Muscle of leg (tissue), 3 donors: ENCODE measurements at regions not wholly inside any gene's neighbourhood (a gene's known extent, or its start where the extent isn't known, plus 50 kb on each side); places are given as distances from the start of the nearest gene placed in this dataset.

Source experiments
- DNase-seq: peaks from one replicate; pipeline ENCODE4 v3.0.0; 2013
- H3K27ac ChIP-seq: one replicate; pipeline ENCODE4 v1.5.1; 2013; ENCODE audit warnings: mild to moderate bottlenecking, low read length, control low read depth
- H3K27me3 ChIP-seq: one replicate; pipeline ENCODE4 v1.6.1; 2013; ENCODE audit warnings: low read length; ENCODE audit not compliant: control insufficient read depth, insufficient read depth
- H3K36me3 ChIP-seq: one replicate; pipeline ENCODE4 v1.6.1; 2013; ENCODE audit warnings: low read length; ENCODE audit not compliant: control insufficient read depth, insufficient read depth
- H3K4me1 ChIP-seq: one replicate; pipeline ENCODE4 v1.6.1; 2013; ENCODE audit warnings: low read length; ENCODE audit not compliant: control insufficient read depth, insufficient read depth
- H3K4me3 ChIP-seq: one replicate; pipeline ENCODE4 v1.5.1; 2013; ENCODE audit warnings: low read length, control low read depth
- H3K9me3 ChIP-seq: replicated peaks from 2 replicates; pipeline ENCODE4 v1.6.1; 2013; ENCODE audit warnings: low read depth, low read length; ENCODE audit not compliant: control insufficient read depth
- WGBS: methylation state at CpG from one replicate; pipeline ENCODE4 v1.1.5; 2013; ENCODE audit warnings: missing lambda C conversion rate; ENCODE audit not compliant: insufficient coverage; 5-methylcytosine and 5-hydroxymethylcytosine counted together

DNA sequence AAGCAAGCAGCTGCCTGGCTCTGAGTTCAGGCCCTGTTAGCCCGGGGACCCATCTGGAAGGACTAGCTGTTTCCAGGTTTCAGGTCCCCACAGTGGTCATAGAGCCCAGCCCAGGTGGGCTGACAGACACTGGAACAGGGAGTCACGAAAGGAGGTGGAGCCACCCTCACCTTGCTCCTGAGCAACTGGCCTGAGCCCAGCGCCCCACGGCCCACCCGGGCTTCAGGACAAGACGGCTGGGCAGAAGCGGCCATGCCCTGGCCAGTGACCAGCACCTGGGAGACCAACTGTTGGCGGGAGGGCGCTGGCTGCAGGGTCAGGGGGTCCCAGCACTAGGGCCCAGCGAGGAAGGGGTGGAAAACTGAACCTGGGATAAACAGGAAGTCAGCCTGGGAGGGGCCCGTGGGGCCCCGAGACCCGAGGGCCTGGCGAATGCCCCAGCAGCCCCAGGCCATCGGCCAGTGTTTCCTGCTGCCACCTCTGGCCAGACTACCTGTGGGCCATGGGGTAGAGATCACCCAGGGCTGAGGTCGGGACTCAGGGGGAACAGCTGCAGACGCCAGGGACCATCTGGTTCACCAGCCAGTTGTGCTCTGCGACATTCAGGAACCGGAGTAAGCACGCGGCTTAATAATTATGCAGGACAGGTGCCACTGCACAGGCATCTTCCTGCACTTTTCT, 282.1 kb upstream of the PPP2R2D start:
- Histone ChIP-seq H3K9me3 (no peaks in the 10 kb centered on the region), H3K4me3 (no peak overlapping the region), H3K4me1 (no peaks in the 10 kb centered on the region), H3K27ac (no peak overlapping the region), H3K36me3 (no peaks in the 10 kb centered on the region), H3K27me3 (peaks cover 1% of the 10 kb centered on the region)
- DNase-seq = no peak
- 52% methylated on average over 21 of the region's 21 CpGs for WGBS

DNA sequence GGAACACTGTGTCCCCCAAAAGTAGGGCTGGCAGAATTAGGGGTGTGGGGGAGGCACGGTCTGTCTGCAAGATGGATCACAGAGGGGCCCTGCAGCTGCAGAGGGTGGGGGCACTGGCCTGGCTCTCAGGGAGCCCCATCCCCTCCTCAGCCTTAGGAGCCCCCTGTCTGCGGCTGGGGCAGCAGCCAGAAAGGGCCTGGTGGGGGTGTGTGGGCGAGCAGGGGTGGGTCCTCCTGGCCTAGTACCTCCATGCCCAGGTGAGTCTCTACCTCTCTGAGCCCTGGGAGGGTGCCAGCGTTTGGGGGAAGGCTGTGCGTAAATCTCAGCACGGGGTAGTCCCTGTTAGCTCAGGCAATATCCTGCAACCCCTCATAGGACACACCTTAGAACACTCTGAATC, 280.5 kb upstream of the PPP2R2D start:
- no peaks in the 10 kb centered on the region for H3K4me1 ChIP-seq
- no peak overlapping the region for H3K27ac ChIP-seq
- DNase-seq = no peak
- H3K4me3 ChIP-seq = no peak overlapping the region
- WGBS = 100% methylated on average over 2 of the region's 6 CpGs
- no peaks in the 10 kb centered on the region for H3K9me3 ChIP-seq
- no peaks in the 10 kb centered on the region for H3K27me3 ChIP-seq
- no peaks in the 10 kb centered on the region for H3K36me3 ChIP-seq

DNA sequence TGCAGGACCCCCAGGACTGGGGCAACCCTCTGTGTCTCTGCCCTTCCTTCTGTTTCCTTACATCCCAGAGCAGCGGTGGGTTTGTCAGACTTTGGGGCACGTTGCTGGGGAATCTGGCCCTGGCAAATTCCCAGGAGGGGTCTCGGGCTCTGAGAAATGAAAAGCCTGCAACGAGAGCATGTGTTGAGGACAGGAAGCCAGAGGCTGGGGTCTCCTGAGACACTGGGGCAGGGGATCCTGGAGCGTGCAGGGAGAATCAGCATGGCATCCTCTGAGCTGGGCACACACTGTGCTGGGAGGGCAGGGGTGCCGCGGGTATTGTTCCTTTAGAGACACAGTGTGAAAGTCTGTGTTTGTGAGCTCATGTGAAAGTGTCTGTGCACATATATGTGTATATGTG, 279.9 kb upstream of the PPP2R2D start:
- Histone ChIP-seq H3K36me3 (no peaks in the 10 kb centered on the region), H3K4me3 (no peak overlapping the region), H3K27me3 (no peaks in the 10 kb centered on the region), H3K4me1 (no peaks in the 10 kb centered on the region), H3K9me3 (no peaks in the 10 kb centered on the region), H3K27ac (no peak overlapping the region)
- WGBS = 65% methylated on average over 7 of the region's 7 CpGs
- DNase-seq = no peak

DNA sequence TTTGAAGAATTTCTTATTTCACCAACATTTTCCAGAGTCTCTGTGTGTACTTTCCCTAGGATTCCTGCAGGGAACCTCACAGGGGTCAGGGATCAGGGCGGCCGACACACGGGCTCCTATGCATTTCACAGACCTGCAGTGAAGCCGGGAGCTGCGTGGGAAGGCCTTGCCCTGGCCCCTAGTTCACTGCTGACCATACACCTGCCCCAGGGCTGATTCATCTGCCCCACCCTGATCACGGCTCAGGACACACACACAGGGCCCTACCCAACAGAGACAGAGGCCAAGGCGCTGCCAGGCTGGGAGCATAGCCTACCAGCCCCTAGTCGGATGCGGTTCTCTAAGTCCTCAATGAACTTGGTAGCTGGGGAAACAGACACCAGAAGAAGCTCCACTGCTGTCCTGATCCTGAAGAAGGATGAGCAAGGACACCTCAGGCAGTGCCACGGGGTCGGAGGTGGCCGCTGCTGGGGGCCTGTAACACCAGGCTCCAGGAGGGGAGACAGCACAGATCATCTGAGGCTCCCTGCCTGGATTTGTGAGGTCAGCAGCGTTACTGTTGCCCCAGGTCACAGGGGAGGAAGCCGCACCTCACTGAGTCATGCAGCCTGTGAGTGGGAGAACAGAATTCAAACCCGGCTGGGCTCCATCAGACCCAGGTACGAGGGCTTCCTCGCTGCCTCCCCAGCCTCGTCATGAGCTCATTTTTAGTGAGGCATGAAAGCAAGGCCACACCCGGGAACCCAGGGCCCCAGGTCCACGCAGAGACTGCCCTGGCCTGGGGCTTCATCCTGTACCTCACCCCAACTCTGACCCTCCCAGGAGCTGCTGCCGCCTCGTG, 278.8 kb upstream of the PPP2R2D start:
- Histone ChIP-seq H3K27me3 (no peaks in the 10 kb centered on the region), H3K36me3 (no peaks in the 10 kb centered on the region), H3K9me3 (no peaks in the 10 kb centered on the region), H3K27ac (no peak overlapping the region), H3K4me3 (no peak overlapping the region), H3K4me1 (no peaks in the 10 kb centered on the region)
- 75% methylated on average over 18 of the region's 22 CpGs for WGBS
- no peak for DNase-seq

DNA sequence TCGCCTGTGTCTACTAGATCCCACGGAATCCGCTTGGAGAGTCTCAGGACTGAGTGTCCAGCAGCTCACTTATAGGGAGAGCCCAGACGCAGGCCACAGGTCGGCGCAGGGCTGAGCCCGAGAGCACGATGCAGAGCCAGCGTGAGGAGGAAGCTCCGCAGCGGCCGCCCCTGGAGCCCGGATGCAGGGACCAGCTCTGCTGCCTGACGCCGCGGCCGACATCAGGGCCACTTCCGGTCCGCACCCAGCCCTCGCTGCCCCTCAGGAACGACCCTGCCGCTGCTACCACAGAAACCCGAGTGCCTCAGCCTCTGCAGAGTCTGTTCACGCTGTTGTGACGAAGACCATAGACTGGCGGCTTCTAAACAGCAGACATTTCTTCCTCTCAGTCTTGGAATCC, 275.8 kb upstream of the PPP2R2D start:
- peaks cover 2% of the 10 kb centered on the region for H3K9me3 ChIP-seq
- no peaks in the 10 kb centered on the region for H3K36me3 ChIP-seq
- WGBS = 87% methylated on average over 26 of the region's 26 CpGs
- H3K4me3 ChIP-seq = no peak overlapping the region
- no peaks in the 10 kb centered on the region for H3K27me3 ChIP-seq
- H3K4me1 ChIP-seq = no peaks in the 10 kb centered on the region
- DNase-seq = no peak
- H3K27ac ChIP-seq = no peak overlapping the region

DNA sequence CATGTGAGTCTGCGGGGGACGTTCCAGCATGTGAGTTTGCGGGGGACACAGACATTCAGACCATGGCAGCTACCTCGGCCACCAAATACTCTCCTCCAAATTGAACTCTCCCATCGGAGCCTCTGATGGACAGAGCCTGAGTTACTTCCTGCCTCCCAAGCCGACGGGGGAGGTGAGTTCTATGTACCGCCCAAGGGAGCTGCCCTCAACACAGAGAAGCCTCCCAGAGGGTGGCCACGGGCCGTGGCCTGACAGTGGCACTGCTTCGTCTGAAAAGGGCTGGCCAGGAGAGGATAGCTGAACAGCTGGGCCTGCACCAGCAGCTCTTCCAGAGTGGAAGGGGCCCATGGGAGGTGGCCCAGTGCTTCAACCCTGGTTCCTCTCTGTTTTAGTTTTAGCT, 274.5 kb upstream of the PPP2R2D start:
- no peak overlapping the region for H3K27ac ChIP-seq
- H3K4me1 ChIP-seq = no peaks in the 10 kb centered on the region
- no peaks in the 10 kb centered on the region for H3K36me3 ChIP-seq
- peaks cover 2% of the 10 kb centered on the region for H3K9me3 ChIP-seq
- DNase-seq = no peak
- no peaks in the 10 kb centered on the region for H3K27me3 ChIP-seq
- no peak overlapping the region for H3K4me3 ChIP-seq
- WGBS = 80% methylated on average over 10 of the region's 11 CpGs

DNA sequence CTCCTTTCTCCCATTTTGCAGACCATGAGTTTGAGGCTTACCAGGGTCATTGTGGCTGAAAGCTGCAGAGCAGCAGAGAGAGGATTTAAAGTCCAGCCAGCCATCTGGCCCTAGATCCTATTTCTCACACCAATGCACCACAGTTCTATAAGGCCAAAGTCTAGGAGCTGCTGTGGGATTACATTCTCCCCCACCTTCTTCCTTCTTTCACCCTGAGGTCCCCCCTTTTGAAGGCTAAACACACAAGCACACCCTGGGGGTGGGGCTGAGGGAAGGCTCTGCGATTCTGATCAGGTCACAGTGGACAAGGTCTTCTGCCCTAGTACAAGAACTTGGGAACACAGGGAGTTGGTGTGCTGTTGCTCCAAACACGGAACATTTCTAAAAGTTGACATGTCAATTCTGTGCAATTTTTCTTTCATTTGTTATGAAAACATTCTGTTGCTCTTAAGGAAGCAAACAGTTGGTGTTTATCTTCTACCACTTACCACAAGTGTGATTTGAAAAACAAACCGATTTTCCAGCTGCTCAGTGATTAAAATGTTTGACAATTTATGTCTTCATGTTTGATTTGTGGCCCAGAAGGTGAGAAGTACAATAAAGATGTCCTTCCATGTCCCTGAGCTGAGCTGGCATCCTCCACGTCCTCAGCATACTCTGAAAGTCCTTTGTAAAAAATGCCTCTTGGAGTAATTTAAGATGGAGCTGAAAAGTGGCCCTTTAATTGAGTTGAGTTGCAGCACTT, 271.6 kb upstream of the PPP2R2D start:
- Histone ChIP-seq H3K9me3 (peaks cover 2% of the 10 kb centered on the region), H3K36me3 (no peaks in the 10 kb centered on the region), H3K4me1 (no peaks in the 10 kb centered on the region), H3K27ac (no peak overlapping the region), H3K27me3 (no peaks in the 10 kb centered on the region), H3K4me3 (no peak overlapping the region)
- WGBS = no CpG with 5 or more reads among the region's 4 CpGs
- no peak for DNase-seq

DNA sequence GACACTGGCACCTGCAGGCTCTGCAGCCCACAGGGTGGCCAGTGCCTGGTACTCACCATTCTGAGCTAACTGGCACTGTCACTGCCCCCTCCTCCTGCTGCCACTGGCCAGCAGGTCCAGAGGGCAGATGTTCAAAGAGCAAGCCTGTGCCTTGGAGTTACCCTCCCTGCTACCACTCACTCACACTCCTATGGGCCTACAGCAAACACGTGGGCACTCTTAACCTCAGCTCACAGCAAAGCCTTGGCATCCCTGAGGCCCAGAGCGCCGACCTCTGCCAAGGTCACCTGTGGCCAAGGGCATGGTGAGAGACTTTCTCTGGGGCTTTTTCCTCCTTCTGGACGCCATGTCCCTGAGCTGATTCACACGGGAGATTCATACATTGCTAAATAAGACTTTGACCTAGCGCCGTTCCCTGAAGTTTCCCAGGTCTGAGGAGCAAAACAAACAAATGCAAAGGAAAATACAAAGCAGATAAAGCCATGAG, 270.0 kb upstream of the PPP2R2D start:
- Histone ChIP-seq H3K4me3 (no peak overlapping the region), H3K27ac (no peak overlapping the region), H3K27me3 (no peaks in the 10 kb centered on the region), H3K4me1 (peaks cover 1% of the 10 kb centered on the region), H3K9me3 (peaks cover 2% of the 10 kb centered on the region), H3K36me3 (no peaks in the 10 kb centered on the region)
- DNase-seq = no peak
- WGBS = 77% methylated on average over 5 of the region's 7 CpGs

DNA sequence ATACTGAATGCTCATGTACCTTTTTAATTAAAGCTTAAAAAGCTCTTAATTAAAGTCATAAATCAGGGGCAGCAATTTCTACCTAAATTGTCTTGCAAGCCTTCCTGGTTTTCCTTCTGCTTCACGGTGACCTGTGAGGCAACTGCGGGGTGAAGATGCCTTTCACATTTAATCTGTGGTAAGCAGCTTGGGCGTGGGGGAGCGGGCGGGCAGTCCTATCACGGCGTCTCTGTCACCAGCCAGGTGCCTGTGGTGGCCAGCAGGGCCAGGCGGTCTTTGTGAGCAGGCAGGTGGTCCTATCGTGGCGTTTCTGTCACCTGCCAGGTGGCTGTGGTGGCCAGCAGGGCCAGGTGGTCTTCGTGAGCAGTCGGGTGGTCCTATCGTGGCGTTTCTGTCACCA, 269.2 kb upstream of the PPP2R2D start:
- WGBS = 81% methylated on average over 14 of the region's 14 CpGs
- Histone ChIP-seq H3K36me3 (no peaks in the 10 kb centered on the region), H3K9me3 (peaks cover 2% of the 10 kb centered on the region), H3K4me1 (peaks cover 9% of the 10 kb centered on the region), H3K27me3 (peaks cover 1% of the 10 kb centered on the region), H3K4me3 (no peak overlapping the region), H3K27ac (no peak overlapping the region)
- DNase-seq = no peak

DNA sequence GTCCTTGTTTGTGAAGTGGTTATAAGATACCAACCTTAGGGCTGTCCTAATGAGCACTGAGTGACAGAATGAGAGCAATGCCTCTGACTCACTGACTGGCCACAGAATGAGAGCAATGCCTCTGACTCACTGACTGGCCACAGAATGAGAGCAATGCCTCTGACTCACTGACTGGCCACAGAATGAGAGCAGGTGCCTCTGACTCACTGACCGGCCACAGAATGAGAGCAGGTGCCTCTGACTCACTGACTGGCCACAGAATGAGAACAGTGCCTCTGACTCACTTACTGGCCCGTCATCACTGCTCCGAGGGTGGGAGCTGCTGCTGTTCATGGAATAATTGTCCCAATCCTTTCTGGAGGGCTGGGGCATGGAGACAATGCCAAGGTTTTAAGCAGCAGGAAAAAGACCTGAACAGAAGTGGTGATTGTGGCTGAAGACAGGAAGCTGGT, 265.2 kb upstream of the PPP2R2D start:
- peaks cover 18% of the 10 kb centered on the region for H3K4me1 ChIP-seq
- WGBS = 53% methylated on average over 3 of the region's 3 CpGs
- H3K27me3 ChIP-seq = peaks cover 2% of the 10 kb centered on the region
- no peak overlapping the region for H3K4me3 ChIP-seq
- no peaks in the 10 kb centered on the region for H3K36me3 ChIP-seq
- H3K27ac ChIP-seq = no peak overlapping the region
- peaks cover 12% of the 10 kb centered on the region for H3K9me3 ChIP-seq
- peak; percentile 63 for DNase-seq
